Right ventricle myocardium inferior (tissue), 1 donor: ENCODE measurements at regions not wholly inside any gene's neighbourhood (a gene's known extent, or its start where the extent isn't known, plus 50 kb on each side); places are given as distances from the start of the nearest gene placed in this dataset.
"Not testable (repeated sequence)": the region's sequence is repeated elsewhere in the genome, so short reads cannot be mapped to it uniquely, and the experiment has no call there.

ENCODE experiments used
- ATAC-seq: fragments of 200-7000 bp; cut with Tn5 transposase; one replicate; pipeline ENCODE4 v1.9.1; 2020; ENCODE audit warnings: mild to moderate bottlenecking, moderate library complexity
- DNase-seq: peaks from one replicate; pipeline ENCODE4 v3.0.0; 2021; ENCODE audit errors: missing footprints
- intact Hi-C: fragments of 100-400 bp; cut with DNase I; formaldehyde crosslinking; loops from one replicate; pipeline ENCODE4 v1.11.0; 2022
- donor health status: DM: no; HTN: yes; CAD: no; lungs with severe emphysema.

DNA sequence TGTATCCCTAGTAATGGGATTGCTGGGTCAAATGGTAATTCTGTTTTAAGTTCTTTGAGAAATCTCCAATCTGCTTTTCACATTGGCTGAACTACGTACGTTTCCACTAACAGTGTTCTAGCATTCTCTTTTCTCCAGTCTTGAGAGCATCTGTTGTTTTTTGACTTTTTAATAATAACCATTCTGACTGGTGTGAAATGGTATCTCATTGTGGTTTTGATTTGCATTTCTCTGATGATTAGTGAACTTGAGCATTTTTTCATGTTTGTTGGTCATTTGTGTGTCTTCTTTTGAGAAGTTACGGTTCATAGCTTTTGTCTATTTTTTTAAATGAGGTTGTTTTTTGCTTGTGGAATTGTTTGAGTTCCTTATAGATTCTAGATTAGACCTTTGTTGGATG lies 72.5 kb upstream of the BCL6 start:
- ATAC-seq, intact Hi-C loops, DNase-seq: not testable (repeated sequence)

DNA sequence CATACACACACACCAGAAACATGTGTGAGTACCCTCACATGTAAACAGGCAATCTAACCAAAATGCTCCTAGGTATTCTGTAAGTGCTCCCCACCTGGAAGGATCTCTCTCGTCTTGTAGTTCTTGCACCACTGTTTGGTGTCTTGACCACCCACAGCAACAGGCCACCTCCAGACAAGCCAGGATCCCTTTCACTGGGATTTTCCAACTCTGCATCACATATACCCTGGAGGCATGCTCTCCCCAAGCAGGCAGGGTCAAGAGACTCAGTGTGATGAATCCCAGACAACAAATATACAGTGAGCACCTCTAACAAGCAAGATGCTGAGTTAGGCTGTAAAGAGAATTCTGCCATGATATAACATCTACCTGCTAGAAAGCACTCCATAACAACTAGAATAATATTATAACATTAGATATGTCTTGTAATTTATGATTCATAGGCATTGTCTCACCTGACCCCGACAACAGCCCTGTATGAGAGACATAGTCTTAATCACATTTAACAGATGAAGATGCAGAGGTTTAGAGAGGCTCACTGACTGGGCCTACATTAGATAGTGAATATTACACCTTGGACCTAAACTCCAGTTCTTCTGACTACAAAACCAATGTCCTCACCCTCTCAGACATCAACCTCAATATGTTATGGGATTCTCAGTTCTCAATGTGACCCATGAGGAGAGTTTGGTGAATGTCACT lies 76.5 kb upstream of the BCL6 start:
- ATAC-seq (no peak), DNase-seq (no peak)
- intact Hi-C loops = no loop called here

DNA sequence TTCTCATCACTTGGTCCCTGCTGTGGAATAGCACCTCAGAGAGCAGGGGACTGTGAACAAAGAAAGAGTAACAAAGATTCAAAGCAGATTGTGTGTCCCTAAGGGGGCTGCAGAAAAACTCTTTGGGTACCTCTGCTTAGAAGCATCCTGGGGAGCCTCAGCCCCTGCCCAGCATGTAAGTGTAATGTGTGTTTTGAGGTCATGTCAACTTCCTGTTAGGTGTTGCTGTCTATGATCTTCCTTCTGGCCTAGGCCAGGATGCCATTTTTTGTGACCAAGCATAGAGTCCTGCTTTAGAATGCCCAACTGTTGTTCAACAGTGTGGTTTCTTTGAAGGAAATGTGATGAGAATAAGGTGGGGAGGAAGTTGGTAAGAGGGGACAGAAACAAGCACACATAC lies 77.1 kb upstream of the BCL6 start:
- no peak for ATAC-seq
- intact Hi-C loops = no loop called here

GRCh38 chr3:187823746-187824145 lies 78.5 kb upstream of the BCL6 start:
- ATAC-seq = no peak
- no peak for DNase-seq
- intact Hi-C loops = no loop called here

More for the DNA sequence above, 77.1 kb upstream of the BCL6 start:
- peak; percentile 53 for DNase-seq

- DNase-seq = no peak
- no peak for ATAC-seq
Observed at GRCh38 chr3:187827723-187828122, 82.5 kb upstream of the BCL6 start.

GRCh38 chr3:187828579-187829452 lies 83.5 kb upstream of the BCL6 start:
- no peak for ATAC-seq
- intact Hi-C loops = no loop called here
- DNase-seq = no peak

More at GRCh38 chr3:187827723-187828122, 82.5 kb upstream of the BCL6 start:
- intact Hi-C loops = no loop called here

DNA sequence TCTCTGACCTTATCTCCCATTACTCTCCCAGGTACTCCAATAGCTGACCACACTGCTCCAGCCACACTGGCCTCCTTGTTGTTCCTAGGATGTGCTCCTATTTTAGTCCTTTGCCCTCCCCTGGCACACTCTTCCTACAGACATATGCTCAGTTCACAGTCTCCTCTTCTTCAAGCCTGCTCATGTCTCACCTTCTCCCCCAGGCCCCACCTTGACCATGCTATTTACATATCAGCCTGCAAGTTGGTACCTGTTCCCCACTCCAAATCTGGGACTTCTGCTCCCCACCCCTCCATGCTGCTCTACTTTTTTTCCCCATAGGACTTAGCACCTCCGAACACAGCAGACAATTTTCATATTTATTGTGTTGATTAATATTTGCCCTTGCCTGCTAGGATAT lies 84.9 kb upstream of the BCL6 start:
- ATAC-seq (no peak), DNase-seq (no peak)
- intact Hi-C loops = no loop called here

DNA sequence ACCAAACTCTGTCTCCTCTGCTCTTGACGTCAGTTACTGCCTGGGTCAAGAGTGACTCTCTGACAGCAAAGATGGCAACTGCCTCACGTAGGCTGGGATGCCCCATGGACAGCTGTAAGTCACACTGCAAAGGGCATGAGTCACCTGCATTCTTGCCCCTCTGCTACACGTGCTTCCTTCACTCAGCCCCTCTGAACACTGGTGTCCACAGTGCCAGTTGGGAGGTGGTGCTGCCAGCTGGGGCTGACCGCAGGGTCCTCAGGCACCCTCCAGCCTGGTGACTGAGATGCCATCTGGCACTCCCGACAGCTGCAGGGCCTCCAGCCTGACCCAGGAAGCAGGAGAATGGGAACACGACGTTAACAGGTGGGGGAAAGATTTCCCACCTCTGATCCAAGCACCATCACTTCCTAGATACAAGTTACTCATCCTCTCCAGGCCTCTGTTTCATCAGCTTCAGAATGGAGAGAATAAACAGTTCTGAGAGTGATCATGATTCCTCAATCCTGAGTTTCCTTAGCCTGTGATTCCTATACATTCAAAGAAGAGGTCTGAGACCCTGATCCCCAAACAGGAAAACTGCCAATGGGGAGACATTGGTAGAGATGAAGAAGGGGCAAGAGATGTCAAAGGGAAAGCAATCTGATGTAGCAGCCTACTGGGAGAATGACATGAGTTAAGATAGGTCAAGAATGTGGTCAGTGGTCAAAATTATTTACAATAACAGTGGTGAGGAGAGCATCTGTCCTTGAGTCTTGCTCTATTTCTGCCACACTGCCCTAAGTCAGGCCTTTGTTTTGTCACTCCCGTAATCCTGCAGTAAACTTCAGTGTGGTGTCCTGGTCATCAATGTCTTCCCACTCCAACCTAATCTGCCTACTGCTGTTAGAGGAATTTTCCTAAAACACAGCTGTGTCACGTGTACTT lies 86.1 kb upstream of the BCL6 start:
- intact Hi-C loops = no loop called here
- DNase-seq = no peak
- ATAC-seq = no peak

GRCh38 chr3:187832202-187832601 lies 86.9 kb upstream of the BCL6 start:
- DNase-seq (no peak), ATAC-seq (no peak)
- intact Hi-C loops = no loop called here

DNA sequence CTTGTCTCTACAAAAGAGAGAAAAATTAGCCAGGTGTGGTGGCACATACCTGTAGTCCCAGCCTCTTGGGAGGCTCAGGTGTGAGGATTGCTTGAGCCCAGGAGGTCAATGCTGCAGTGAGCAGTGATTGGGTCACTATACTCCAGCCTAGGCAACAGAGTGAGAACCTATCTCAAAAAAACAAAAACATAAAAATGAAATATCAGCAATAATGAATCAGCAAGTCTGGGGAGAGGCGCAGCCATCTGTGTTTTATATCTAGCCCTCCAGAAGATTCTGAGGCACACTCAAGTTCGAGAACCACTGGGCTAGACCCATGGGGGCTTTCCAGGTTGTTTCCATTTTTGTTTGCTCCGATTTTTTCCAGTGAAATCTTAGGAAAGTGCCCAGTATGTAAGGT lies 88.1 kb upstream of the BCL6 start:
- ATAC-seq (no peak), DNase-seq (no peak)
- intact Hi-C loops = no loop called here

GRCh38 chr3:187833799-187834578 lies 88.7 kb upstream of the BCL6 start:
- ATAC-seq (no peak), DNase-seq (no peak)
- intact Hi-C loops = no loop called here

DNA sequence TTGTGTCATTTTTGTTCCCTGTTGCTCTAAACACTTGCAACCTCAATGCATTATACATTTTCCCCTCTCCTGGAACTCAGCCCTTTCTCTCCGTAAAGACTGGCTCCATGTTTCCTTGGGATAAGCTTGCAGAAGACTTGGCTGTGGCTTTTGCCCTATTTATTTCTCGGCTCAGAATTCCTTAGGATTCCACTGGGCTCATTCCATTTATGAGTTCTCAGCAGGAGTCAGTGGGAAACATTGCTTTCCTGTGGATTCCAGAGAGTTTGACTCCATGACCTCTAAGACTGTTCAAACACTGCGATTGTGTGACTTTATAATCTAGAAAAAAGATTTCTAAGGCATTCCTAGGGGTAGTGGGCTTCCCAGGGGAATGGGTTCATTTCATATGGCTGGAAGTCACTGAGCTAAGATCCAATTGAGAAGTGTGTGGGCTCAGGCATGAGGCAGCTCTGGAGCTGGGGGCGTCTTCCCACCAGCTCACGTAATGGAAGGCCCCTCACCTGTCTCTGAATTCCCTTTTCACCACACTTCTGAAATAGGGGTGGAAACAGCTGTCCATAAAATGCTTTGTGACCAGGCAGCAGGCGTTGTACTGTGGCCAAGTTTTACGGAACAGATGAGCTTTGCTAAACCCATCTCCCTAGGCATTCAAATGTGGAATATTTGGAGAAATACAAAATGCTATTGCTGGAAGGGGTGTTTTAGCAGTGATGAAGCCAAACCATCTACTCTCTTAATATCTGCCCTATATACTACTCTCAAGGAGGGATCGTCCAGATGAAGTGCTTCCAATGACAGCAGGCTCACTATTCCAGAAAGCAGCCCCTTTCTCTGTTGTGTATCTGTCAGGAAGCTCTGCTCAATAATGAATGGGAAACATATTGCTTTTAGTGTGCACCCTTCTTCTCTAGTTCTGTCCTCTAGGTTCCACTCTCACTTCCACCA lies 91.8 kb upstream of the BCL6 start:
- DNase-seq (no peak), ATAC-seq (no peak)
- intact Hi-C loops = no loop called here

GRCh38 chr3:187838016-187838540 lies 92.8 kb upstream of the BCL6 start:
- ATAC-seq = no peak
- intact Hi-C loops = no loop called here
- DNase-seq = no peak

DNA sequence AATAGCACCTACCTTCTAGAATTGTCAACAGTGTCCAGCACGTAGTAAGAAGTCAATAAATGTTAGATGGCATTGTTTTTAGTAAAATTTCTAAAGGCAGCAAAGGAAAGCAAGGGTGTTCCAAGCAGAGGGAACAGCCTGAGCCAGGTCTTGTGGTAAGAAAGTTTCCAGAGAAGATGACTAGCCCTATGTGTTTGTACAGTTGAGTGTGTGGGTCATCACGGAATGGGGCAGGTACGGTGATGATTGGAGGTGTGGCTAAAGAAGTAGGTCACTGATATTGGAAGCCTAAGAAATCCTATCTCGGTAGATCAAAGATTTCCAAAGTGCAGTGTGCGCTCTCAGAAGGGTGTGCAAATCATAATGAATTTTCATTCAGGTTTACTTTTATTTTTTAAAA lies 94.2 kb upstream of the BCL6 start:
- ATAC-seq (no peak), DNase-seq (no peak)
- intact Hi-C loops = no loop called here

- intact Hi-C loops = no loop called here
- no peak for DNase-seq
- ATAC-seq = no peak
Observed at GRCh38 chr3:187840856-187841255, 95.6 kb upstream of the BCL6 start.

- intact Hi-C loops = no loop called here
- no peak for ATAC-seq
Observed at GRCh38 chr3:187841560-187841959, 96.3 kb upstream of the BCL6 start.

GRCh38 chr3:187843654-187844053 lies 98.4 kb upstream of the BCL6 start:
- peak; percentile 69 for DNase-seq
- ATAC-seq = peak; percentile 62
- intact Hi-C loops = no loop called here

More at GRCh38 chr3:187841560-187841959, 96.3 kb upstream of the BCL6 start:
- no peak for DNase-seq
